ENCODE measurements at regions not wholly inside any gene's neighbourhood (a gene's known extent, or its start where the extent isn't known, plus 50 kb on each side); places are given as distances from the start of the nearest gene placed in this dataset.

- no peak overlapping the region for H4K91ac ChIP-seq (ENCODE audit: low read depth, low read length, poor library complexity)
- WGBS, 2 donors (ENCODE audit: extremely low coverage in 2 of 2, insufficient read length in 2 of 2, insufficient replicate concordance in 1 of 2), result no CpG with 5 or more reads among the region's 2 CpGs
Measured at GRCh38 chr1:190564117-190564516, 86.5 kb upstream of the BRINP3 start.

GRCh38 chr1:190578017-190578416 is 100.4 kb upstream of the BRINP3 start:
- no peaks in the 10 kb centered on the region for H3K36me3 ChIP-seq (replicated peaks in 1 of 2; ENCODE audit: control insufficient read depth in 2 of 2, insufficient read depth in 2 of 2, low read length in 2 of 2)
- H3K4me3 ChIP-seq (ENCODE audit: low read length in 2 of 2), result no peak overlapping the region
- H3K23ac ChIP-seq (ENCODE audit: low read depth, low read length, poor library complexity), result no peak overlapping the region
- H2BK5ac ChIP-seq (ENCODE audit: low read length), result no peak overlapping the region
- no peak overlapping the region for H3K18ac ChIP-seq (ENCODE audit: low read length)
- no peak overlapping the region for H4K8ac ChIP-seq (ENCODE audit: low read depth, low read length)
- H4K91ac ChIP-seq (ENCODE audit: low read depth, low read length, poor library complexity), result no peak overlapping the region
- no peak overlapping the region for H2BK12ac ChIP-seq (ENCODE audit: low read length)
- no peak overlapping the region for H2AK5ac ChIP-seq (ENCODE audit: low read depth, low read length)
- no peaks in the 10 kb centered on the region for H3K27me3 ChIP-seq (ENCODE audit: control insufficient read depth in 3 of 3, insufficient read depth in 3 of 3, low read depth in 1 of 3, low read length in 3 of 3)
- H3K27ac ChIP-seq (replicated peaks; ENCODE audit: low read length), result no peak overlapping the region
- H2BK120ac ChIP-seq (ENCODE audit: low read depth, low read length), result no peak overlapping the region
- no peak overlapping the region for H3K4me2 ChIP-seq (ENCODE audit: insufficient read depth, low read length, poor library complexity, severe bottlenecking)
- no peak for DNase-seq (ENCODE audit: low spot score)
- no peaks in the 10 kb centered on the region for H3K4me1 ChIP-seq (ENCODE audit: control insufficient read depth in 2 of 2, insufficient read depth in 1 of 2, low read depth in 1 of 2, low read length in 2 of 2)
- no peaks in the 10 kb centered on the region for H3K79me1 ChIP-seq (ENCODE audit: low read depth, low read length)
- no peak overlapping the region for H3K4ac ChIP-seq (ENCODE audit: low read length)
- WGBS, 2 donors (ENCODE audit: extremely low coverage in 2 of 2, insufficient read length in 2 of 2, insufficient replicate concordance in 1 of 2), result no CpG with 5 or more reads among the region's 5 CpGs
- H3K9me3 ChIP-seq (replicated peaks in 1 of 2; ENCODE audit: control insufficient read depth in 2 of 2, insufficient read depth in 1 of 2, low read depth in 1 of 2, low read length in 2 of 2), result no peaks in the 10 kb centered on the region
- peak overlapping the region; percentile 12 for H2AFZ ChIP-seq (ENCODE audit: low read length)
- H3K9ac ChIP-seq (ENCODE audit: low read depth, low read length, poor library complexity), result no peak overlapping the region
- H2BK15ac ChIP-seq (ENCODE audit: low read length), result no peak overlapping the region
- no peak overlapping the region for H3K14ac ChIP-seq (ENCODE audit: low read length)

More at GRCh38 chr1:190564117-190564516, 86.5 kb upstream of the BRINP3 start:
- Histone ChIP-seq H3K9me3 (replicated peaks in 1 of 2; ENCODE audit: control insufficient read depth in 2 of 2, insufficient read depth in 1 of 2, low read depth in 1 of 2, low read length in 2 of 2) (peaks cover 2 to 4% of the 10 kb centered on the region in 2 donors), H3K36me3 (replicated peaks in 1 of 2; ENCODE audit: control insufficient read depth in 2 of 2, insufficient read depth in 2 of 2, low read length in 2 of 2) (no peaks in the 10 kb centered on the region), H3K14ac (ENCODE audit: low read length) (no peak overlapping the region), H3K27me3 (ENCODE audit: control insufficient read depth in 3 of 3, insufficient read depth in 3 of 3, low read depth in 1 of 3, low read length in 3 of 3) (no peaks in the 10 kb centered on the region), H3K18ac (ENCODE audit: low read length) (no peak overlapping the region), H3K4me1 (ENCODE audit: control insufficient read depth in 2 of 2, insufficient read depth in 1 of 2, low read depth in 1 of 2, low read length in 2 of 2) (no peaks in the 10 kb centered on the region), H4K8ac (ENCODE audit: low read depth, low read length) (no peak overlapping the region), H3K4ac (ENCODE audit: low read length) (no peak overlapping the region), H3K4me2 (ENCODE audit: insufficient read depth, low read length, poor library complexity, severe bottlenecking) (no peak overlapping the region), H3K79me1 (ENCODE audit: low read depth, low read length) (no peaks in the 10 kb centered on the region), H2BK120ac (ENCODE audit: low read depth, low read length) (no peak overlapping the region), H2BK5ac (ENCODE audit: low read length) (no peak overlapping the region), H3K4me3 (ENCODE audit: low read length in 2 of 2) (no peak overlapping the region), H2BK15ac (ENCODE audit: low read length) (no peak overlapping the region), H3K27ac (replicated peaks; ENCODE audit: low read length) (no peak overlapping the region), H2AK5ac (ENCODE audit: low read depth, low read length) (no peak overlapping the region), H3K9ac (ENCODE audit: low read depth, low read length, poor library complexity) (no peak overlapping the region), H2AFZ (ENCODE audit: low read length) (no peak overlapping the region), H3K23ac (ENCODE audit: low read depth, low read length, poor library complexity) (no peak overlapping the region), H2BK12ac (ENCODE audit: low read length) (no peak overlapping the region)
- DNase-seq (ENCODE audit: low spot score), result no peak

- H3K9ac ChIP-seq (ENCODE audit: low read depth, low read length, poor library complexity), result no peak overlapping the region
- H2BK5ac ChIP-seq (ENCODE audit: low read length), result no peak overlapping the region
- H2BK120ac ChIP-seq (ENCODE audit: low read depth, low read length), result no peak overlapping the region
- H4K91ac ChIP-seq (ENCODE audit: low read depth, low read length, poor library complexity), result no peak overlapping the region
- no peak overlapping the region for H2BK12ac ChIP-seq (ENCODE audit: low read length)
- H3K4me3 ChIP-seq (ENCODE audit: low read length in 2 of 2), result no peak overlapping the region
- no peaks in the 10 kb centered on the region for H3K4me1 ChIP-seq (ENCODE audit: control insufficient read depth in 2 of 2, insufficient read depth in 1 of 2, low read depth in 1 of 2, low read length in 2 of 2)
- no CpG with 5 or more reads among the region's 6 CpGs for WGBS, 2 donors (ENCODE audit: extremely low coverage in 2 of 2, insufficient read length in 2 of 2, insufficient replicate concordance in 1 of 2)
- no peak overlapping the region for H3K18ac ChIP-seq (ENCODE audit: low read length)
- no peak overlapping the region for H2AK5ac ChIP-seq (ENCODE audit: low read depth, low read length)
- no peaks in the 10 kb centered on the region for H3K36me3 ChIP-seq (replicated peaks in 1 of 2; ENCODE audit: control insufficient read depth in 2 of 2, insufficient read depth in 2 of 2, low read length in 2 of 2)
- H4K8ac ChIP-seq (ENCODE audit: low read depth, low read length), result no peak overlapping the region
- no peak overlapping the region for H3K27ac ChIP-seq (replicated peaks; ENCODE audit: low read length)
- H3K79me1 ChIP-seq (ENCODE audit: low read depth, low read length), result no peaks in the 10 kb centered on the region
- no peaks in the 10 kb centered on the region for H3K9me3 ChIP-seq (replicated peaks in 1 of 2; ENCODE audit: control insufficient read depth in 2 of 2, insufficient read depth in 1 of 2, low read depth in 1 of 2, low read length in 2 of 2)
- no peak overlapping the region for H2BK15ac ChIP-seq (ENCODE audit: low read length)
- H3K14ac ChIP-seq (ENCODE audit: low read length), result no peak overlapping the region
- DNase-seq (ENCODE audit: low spot score), result no peak
- no peak overlapping the region for H3K4me2 ChIP-seq (ENCODE audit: insufficient read depth, low read length, poor library complexity, severe bottlenecking)
- no peak overlapping the region for H3K4ac ChIP-seq (ENCODE audit: low read length)
- H2AFZ ChIP-seq (ENCODE audit: low read length), result peak overlapping the region; percentile 12
- no peak overlapping the region for H3K23ac ChIP-seq (ENCODE audit: low read depth, low read length, poor library complexity)
- H3K27me3 ChIP-seq (ENCODE audit: control insufficient read depth in 3 of 3, insufficient read depth in 3 of 3, low read depth in 1 of 3, low read length in 3 of 3), result no peaks in the 10 kb centered on the region
Measured at GRCh38 chr1:190578526-190578925, 100.9 kb upstream of the BRINP3 start.

GRCh38 chr1:190579552-190580193 is 102.0 kb upstream of the BRINP3 start:
- no peak for DNase-seq (ENCODE audit: low spot score)
- H3K79me1 ChIP-seq (ENCODE audit: low read depth, low read length), result no peaks in the 10 kb centered on the region
- H2BK12ac ChIP-seq (ENCODE audit: low read length), result no peak overlapping the region
- WGBS, 2 donors (ENCODE audit: extremely low coverage in 2 of 2, insufficient read length in 2 of 2, insufficient replicate concordance in 1 of 2), result no CpG with 5 or more reads among the region's 1 CpG
- H2AFZ ChIP-seq (ENCODE audit: low read length), result peak overlapping the region; percentile 69
- H3K4me3 ChIP-seq (ENCODE audit: low read length in 2 of 2), result no peak overlapping the region
- no peaks in the 10 kb centered on the region for H3K27me3 ChIP-seq (ENCODE audit: control insufficient read depth in 3 of 3, insufficient read depth in 3 of 3, low read depth in 1 of 3, low read length in 3 of 3)
- H2BK120ac ChIP-seq (ENCODE audit: low read depth, low read length), result no peak overlapping the region
- no peak overlapping the region for H4K91ac ChIP-seq (ENCODE audit: low read depth, low read length, poor library complexity)
- no peaks in the 10 kb centered on the region for H3K9me3 ChIP-seq (replicated peaks in 1 of 2; ENCODE audit: control insufficient read depth in 2 of 2, insufficient read depth in 1 of 2, low read depth in 1 of 2, low read length in 2 of 2)
- H3K23ac ChIP-seq (ENCODE audit: low read depth, low read length, poor library complexity), result no peak overlapping the region
- H3K4me2 ChIP-seq (ENCODE audit: insufficient read depth, low read length, poor library complexity, severe bottlenecking), result no peak overlapping the region
- H3K4me1 ChIP-seq (ENCODE audit: control insufficient read depth in 2 of 2, insufficient read depth in 1 of 2, low read depth in 1 of 2, low read length in 2 of 2), result no peaks in the 10 kb centered on the region
- no peaks in the 10 kb centered on the region for H3K36me3 ChIP-seq (replicated peaks in 1 of 2; ENCODE audit: control insufficient read depth in 2 of 2, insufficient read depth in 2 of 2, low read length in 2 of 2)
- H3K27ac ChIP-seq (replicated peaks; ENCODE audit: low read length), result no peak overlapping the region
- H2AK5ac ChIP-seq (ENCODE audit: low read depth, low read length), result no peak overlapping the region
- H3K18ac ChIP-seq (ENCODE audit: low read length), result no peak overlapping the region
- H2BK15ac ChIP-seq (ENCODE audit: low read length), result no peak overlapping the region
- H3K9ac ChIP-seq (ENCODE audit: low read depth, low read length, poor library complexity), result no peak overlapping the region
- no peak overlapping the region for H2BK5ac ChIP-seq (ENCODE audit: low read length)
- H3K14ac ChIP-seq (ENCODE audit: low read length), result no peak overlapping the region
- H4K8ac ChIP-seq (ENCODE audit: low read depth, low read length), result no peak overlapping the region
- H3K4ac ChIP-seq (ENCODE audit: low read length), result no peak overlapping the region

Measured in neuronal stem cell (in vitro differentiated cells).